ENCODE measurements at regions not wholly inside any gene's neighbourhood (a gene's known extent, or its start where the extent isn't known, plus 50 kb on each side); places are given as distances from the start of the nearest gene placed in this dataset.

DNA sequence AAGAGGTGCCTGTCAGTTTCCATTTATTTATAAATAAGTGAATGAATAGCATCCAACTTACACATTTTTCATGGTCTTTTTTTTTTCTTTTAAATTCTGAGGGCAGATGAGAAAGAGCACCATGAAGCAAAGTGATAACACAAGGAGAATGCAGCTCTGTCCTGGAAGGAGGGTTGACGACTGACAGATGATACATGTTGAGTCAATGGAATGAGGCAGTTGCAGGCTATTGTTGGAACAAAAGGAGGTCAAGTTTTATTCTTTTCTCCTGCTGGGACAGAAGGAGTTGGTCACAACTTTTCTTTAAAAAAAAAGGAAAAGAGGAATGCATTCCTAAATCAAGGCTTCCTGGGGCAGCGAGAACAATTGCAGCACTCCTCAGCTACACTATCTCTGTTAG lies 119.9 kb upstream of the PLEKHG7 start:
- no peak for DNase-seq (ENCODE audit: low spot score)

DNA sequence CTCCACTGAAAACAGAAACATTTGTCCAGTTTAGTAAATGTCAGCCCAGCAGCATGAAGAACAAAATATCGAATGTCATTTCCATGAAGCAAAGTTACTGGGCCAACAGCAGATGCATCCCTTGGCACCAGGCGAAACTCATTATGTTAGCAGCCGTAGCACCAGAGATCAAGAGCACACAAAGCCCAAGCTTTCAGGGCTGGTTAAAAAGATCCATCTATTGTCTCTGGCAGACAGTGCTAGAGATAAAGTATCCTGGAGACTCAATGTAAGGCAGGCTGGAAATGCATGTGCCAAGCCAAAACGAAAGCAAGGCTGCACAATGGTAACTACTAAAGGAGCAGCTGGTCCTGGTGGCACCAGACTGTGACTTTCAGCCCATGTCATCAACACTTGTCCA lies 120.3 kb upstream of the PLEKHG7 start:
- no peak for DNase-seq (ENCODE audit: low spot score)

DNA sequence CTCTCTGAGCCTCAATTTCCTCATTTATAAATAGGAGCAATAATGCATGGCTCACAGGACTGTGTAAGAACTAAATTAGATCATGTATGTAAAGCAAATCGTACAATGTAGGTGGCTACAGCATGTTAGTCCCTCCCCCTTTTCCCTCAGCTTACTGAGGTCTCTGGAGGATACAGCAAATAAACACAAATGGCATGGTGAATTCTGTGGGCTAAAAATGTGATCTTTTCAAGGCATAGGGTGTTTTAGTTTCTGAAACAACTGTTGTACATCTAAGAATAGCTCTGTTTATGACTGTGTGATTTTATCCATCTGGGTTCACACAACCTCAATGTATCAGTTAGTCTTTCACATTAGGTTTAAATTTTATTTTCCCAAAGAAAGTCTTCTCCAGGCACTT lies 121.2 kb upstream of the PLEKHG7 start:
- no peak for DNase-seq (ENCODE audit: low spot score)

DNA sequence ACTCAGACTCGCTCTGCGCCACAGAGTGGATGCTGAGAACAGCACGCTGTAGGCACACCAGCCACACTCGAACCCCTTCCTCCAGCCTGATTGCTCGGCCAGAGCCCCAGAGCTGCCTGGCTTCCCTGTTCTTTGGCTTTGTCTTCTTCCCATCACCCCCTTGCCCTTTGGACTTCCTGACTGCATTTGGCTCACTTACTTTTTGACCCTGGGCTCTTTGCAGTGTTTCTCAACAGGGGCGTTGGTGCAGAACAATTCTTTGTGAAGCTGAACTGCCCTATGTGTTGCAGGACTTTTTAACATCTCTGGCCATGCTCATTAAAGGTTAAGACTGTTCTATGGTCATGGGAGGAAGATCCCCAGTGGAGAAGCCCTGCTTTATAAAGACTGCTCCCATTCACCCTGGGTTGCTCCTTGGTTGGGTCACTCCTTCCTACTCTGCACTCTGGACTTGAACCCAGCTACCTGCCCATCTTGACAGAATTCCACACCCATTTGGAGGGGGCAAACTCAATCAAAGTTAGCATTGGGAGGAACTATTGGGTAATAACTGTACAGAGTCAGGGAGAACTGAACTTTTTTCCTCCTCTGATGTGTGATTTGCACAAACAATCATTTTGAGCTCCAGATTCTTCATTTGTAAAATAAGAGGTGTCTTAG lies 127.7 kb upstream of the PLEKHG7 start:
- DNase-seq (ENCODE audit: low spot score) = no peak

DNA sequence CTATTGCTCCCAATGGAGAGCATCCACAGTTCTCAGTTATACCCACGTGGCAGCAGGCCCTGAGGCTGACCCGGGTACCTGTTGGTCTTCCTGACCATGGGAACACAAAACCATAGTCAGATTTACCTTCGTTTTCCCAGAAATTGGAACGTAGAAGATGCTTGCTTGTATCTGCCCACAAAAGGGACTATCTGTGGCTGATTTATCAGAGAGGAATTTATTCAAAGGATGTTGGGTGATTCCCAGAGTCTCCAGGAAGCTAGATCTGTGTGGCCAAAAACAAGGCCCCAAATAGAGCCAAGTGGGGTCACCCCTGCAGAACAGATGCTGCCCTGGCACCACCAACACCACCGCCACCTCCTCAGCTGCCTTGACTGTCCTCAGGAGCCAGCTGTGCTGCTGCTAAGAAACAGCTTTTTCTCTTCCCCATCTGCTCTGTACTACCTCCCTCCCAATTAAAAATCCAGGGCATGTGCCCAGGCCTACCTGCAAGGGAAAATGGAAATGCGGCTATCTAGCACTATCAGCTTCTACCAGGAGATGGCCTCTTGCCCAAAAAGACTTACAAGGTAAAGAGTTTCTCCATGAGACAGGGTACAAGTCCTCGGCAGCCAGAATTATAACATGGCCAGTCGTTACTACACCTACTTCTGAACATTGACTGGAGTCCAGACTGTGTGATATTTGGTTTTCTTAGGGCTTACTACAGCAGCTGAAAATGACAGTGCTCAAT lies 128.6 kb upstream of the PLEKHG7 start:
- DNase-seq (ENCODE audit: low spot score) = no peak

DNA sequence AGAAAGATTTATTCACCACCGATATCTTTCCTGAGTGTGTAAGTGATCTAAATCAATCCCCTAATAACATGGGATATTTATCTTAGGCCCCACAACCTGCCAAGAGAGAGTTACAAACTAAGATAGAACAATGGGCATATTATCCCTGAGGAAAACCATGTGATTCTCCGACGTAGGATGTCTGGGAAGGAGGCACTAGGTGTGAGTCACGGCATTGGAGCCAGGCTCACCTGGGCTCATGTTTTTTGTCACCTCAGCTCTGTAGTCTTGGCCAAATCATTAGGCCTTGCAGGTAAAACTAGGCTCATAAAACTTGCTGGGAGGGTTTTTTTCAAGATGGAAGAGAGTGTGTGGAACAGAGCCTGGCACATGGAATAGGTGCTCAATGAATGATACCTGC lies 129.7 kb upstream of the PLEKHG7 start:
- DNase-seq (ENCODE audit: low spot score) = no peak

DNA sequence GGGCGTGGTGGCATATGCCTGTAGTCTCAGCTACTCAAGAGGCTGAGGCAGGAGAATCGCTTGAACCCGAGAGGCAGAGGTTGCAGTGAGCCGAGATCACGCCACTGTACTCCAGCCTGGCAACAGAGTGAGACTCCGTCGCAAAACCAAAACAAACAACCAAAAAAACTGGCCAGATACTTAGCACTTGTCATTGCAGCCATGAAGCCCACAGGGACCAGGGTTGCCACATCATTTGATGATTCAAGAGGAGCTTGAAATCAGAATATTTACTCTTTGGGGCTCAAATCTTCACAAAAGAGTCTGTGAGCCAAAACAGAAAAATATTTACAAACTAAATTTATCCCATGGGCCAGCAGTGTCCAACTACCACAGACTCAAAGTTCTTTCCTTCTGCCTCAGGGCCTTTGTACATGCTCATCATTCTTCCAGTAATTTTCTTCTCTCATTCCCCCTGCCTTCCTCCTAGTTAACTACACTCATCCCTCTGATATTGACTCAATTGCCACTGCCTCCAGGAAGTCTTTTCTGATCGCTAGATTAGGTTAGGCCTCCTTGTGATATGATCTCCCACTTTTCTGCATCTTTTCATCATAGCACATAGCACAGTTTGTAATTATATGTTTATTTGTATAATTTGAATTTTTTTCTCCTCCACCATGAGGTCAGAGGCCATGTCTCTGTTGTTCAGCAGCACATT lies 130.8 kb upstream of the PLEKHG7 start:
- DNase-seq (ENCODE audit: low spot score) = no peak

DNA sequence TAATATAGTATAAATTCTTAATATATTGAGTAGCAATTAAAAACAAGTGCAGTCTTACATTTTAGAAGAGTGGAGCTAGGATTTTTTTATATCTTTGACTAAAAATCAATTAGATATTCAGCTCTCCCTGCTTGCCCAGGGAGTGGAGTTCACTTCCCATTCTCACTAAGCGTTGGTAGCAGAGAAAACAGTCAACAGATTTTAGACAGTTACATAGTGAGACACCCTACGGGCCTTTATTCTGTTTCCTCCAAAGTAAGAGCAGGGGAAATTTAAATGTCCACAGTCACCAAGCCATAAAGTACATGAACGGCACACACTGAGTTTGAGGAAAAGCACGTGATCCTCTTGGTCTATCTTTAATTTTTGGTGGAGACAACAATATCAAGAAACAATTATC lies 131.6 kb upstream of the PLEKHG7 start:
- no peak for DNase-seq (ENCODE audit: low spot score)

DNA sequence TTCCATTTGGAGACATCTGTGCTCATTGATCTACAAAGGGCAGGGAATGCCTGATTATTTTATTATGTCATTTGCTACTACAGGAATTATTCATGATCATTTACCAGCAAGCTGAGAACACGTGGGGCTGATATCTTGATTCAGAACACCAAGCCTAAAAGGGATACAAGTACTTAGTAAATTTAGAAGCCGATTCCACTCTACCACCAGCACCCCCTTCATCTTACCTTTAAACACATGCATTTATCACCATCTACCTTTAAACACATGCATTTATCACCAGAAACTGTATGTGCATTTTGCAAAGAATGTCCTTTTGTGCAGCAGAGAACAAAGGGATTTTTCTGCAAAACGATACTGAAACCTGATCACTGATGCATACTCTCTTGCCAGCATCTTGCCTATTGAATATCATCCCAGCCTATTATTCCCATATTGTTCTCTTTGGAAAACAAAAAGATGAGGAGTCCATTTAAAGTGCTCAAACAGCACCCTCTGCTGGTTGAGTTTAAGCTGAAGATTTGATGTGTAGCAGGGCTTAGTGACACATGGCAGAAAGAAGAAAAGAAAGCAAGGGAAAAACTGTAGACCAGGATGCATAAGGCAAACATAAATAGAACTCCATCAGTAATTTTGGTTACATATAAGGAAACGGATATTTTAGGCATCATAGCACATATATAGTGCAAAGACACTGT lies 132.6 kb upstream of the PLEKHG7 start:
- DNase-seq (ENCODE audit: low spot score) = peak; percentile 88

DNA sequence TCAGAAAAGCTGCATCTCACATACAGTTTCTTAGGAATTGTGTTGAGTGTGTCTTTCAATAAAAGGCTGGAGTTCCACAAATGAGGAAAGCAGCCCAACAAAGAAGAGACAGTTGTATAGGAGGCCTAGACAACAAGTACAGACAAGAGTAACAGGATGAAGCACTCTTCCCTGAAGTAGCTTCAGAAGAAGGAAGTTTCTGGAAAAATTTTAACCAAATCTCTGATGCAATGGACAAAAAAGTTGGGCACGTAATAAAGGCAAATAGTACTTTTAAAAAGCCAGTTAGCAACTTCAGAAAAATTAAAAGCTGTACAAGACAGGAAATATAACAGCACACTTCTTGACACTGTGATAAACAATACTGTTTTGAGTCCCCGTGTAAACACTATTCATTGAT lies 134.1 kb upstream of the PLEKHG7 start:
- DNase-seq (ENCODE audit: low spot score) = no peak

DNA sequence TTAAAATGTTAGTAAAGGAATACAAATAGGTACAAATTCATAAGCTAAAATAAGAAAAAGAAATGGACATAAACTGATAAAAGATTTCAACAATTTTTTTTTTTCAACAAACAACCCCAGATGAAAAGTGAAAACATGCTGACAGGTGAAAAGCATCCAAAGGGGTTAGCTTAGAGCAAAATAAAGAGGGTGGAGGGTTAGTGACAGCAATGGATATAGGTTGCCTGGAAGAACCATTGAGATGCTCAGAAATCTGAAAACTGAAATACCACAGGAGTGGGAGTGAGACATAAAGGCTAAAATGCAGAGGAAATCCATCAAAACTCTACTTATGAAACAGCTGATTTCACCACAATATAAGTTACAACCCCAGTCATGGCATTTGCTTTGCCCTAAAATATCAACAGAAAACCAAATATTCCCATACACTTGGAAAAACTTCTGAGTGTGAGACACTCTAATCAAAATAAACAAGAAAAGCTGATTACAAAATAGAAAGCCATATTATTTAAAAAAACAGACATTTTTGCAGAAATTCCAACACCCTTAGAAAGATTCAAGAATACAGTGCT lies 136.3 kb upstream of the PLEKHG7 start:
- DNase-seq (ENCODE audit: low spot score) = no peak

DNA sequence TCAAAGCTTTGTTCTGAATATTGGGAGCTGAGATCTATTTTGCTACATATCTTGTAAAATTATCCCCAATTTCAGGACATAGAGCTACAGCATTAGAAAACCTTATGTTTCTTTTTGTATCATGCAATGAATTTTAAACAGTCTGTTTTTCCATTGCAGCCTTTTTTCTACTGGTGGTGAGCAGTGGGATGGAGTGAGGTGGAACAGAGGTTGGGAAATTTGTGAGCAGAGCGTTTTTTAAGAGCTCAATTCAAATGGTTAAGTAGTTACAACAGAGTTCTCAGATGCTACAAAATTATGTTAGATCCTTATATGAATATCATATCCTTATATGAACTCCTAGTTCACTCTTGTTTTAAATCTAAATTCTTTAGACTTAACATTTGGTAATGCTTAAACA lies 139.0 kb upstream of the PLEKHG7 start:
- no peak for DNase-seq (ENCODE audit: low spot score)

DNA sequence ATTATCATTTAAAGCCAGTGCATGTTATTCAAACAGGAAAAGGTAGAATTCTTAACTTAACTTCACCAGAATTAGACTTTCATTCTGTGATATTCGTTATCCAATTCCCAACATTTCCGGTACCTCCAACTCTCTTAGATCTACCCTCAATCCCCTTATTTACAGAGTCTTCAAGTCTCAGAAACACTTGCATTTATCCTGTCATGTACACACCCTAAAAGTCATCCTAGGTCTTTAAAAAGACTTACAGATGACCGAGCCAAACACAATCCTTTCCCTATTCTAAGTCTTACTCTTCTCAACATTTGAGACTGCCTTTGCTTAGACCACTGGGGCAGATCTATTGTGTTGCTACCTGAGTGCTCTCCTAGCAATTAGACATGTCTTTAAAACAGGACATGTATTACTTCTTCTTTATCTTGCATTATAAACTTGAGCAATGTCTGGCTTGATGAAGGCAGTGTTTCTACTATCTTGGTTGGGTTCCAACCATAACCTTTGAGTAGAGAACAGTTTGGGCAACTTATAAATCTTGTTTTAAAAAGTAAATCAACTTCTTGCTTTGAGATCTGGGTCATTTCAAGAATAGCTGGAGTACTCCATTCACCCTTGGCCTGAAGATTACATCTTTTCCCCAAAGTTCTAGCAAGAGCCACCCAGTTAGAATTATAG lies 140.6 kb upstream of the PLEKHG7 start:
- no peak for DNase-seq (ENCODE audit: low spot score)

DNA sequence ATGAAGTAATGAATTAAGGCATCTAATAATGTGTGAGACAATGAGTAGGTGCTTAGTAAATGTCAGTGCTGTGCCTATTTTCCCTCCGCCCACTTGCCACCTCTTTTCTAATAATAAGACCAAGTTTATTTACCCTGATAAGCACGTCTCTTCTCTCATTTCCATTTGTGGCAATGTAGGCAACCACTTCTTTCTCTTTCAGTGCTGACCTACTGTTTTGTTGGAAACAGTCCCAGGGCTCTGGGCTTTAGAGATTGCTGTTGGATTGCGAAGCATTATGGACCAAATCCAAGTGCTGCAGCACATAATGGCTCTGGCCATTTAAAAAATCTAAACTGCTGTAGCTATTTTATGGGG lies 141.3 kb upstream of the PLEKHG7 start:
- peak; percentile 82 for DNase-seq (ENCODE audit: low spot score)

DNA sequence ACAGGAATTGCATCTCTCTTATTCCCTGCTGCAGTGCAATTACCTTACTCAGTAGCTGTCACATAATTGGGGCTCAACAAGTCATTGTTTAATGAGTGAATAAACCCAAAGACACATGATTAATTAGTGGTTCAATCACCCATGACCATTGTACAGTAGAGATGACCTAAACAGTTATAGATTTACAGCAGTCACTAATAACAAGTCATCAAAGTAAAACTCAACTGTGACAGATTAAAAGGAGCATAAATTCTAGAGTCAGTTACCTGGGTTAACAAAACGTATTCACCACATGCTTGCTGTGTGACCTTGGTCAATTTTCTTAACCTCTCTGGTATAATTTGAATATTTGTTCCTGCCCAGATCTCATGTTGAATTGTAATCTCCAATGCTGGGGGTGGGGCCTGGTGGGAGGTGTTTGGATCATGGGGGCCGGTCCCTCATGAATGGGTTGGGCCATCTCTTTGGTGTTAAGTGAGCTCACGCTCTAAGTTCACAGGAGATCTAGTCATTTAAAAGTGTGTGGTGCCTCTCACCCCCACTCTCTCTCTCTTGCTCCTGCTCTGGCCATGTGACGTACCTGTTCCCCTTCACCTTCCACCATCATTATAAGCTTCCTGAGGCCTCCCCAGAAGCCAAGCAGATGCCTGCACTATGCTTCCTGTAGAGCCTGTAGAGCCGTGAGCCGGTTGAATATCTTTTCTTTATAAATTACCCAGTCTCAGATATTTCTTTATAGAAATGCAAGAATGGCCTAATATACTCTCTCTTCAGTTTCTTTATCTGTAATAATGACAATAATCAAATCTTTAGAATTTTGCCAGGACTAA lies 141.9 kb upstream of the PLEKHG7 start:
- no peak for DNase-seq (ENCODE audit: low spot score)

DNA sequence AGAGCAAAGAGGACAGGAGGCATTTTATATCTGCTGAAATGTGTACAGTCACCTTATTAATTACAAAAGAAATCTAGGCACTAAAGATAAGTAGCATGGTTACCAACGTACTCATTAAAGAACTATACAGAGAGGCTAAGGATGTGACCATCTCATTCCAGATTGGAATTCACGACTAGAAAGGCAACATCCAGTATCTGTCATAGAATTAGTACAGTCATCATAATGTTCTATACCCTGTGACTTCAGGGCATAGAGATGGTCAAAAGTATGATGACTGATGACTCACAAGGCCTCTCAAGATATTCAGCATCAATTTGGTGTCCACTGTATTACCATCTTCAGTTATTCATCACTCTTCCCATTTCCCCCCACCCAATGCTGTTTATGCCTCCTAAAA lies 144.0 kb upstream of the PLEKHG7 start:
- no peak for DNase-seq (ENCODE audit: low spot score)

DNA sequence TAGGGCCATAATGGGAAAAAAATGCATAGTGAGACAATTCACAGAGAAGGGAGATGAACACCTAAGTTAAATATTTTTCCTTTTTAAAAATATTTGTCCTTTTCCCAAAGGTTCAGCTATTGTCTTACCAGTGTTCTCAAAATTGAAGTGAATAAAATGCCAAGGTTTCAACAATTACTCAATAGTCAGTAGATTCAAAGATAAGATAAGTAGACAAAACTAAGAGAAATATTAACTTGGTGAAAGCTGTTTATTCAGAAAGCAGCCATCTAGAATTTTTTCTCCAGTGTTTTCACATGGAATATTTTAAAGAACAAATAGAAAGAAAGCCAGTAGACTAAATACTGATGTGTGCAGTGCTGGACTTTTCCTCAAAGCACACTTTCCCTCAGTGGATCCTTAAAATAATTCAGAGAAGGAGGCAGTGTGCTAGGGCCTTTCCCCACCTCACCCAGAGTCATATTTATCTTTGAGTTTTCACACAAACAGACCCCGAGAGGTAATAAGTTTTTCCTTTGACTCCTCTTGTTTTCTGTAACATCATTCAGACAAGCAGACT lies 144.5 kb upstream of the PLEKHG7 start:
- DNase-seq (ENCODE audit: low spot score) = no peak

DNA sequence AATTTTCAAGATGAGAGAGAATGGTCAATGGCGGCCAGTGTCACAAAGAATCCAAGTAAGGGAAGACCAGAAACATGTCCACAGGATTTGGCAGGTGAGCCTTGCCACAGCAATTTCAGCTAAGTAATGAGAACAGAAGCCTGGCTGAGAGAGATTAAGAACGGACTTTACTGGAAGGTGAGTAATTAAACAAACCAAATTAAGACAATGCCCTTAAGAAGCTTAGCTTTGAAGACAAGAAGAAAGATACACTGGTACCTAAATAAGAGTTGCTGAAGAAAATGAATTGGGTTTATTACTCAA lies 145.4 kb upstream of the PLEKHG7 start:
- no peak for DNase-seq (ENCODE audit: low spot score)

DNA sequence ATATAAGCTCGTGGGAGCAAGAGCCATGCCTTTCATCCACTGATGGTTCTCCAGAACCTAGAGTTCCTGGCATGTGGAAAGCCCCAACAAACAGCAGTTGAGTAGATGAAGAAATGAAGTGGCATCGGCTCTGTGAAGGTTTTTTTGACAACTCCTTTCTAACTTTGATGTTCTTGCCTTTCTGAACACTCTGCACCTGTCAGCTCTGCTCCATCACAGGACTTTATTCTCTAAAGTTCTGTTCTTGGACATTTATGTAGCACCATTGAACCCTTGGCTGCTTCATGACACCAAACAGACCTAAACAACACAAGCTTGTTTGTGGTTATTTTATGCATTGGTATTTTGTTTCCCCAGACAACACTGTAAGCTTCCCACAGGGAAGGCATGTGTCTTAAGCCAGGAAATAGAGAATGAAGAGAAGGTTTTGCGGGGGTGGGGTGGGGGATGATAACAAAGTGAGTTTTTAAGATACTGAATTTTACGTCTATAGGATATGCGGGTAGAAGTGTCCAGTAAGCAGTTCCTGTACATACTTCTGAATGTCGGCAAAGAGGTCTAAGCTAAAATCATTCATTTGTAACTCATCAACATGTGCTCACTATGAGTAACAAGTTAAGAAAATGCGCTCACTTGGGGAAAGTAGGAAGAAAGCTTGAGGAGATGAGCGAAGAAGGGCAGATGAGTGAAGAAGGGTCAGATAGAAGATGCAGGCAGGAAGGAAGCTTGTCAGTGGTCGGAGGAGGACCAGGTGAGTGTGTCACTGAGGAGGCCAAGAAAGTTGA lies 146.0 kb upstream of the PLEKHG7 start:
- no peak for DNase-seq (ENCODE audit: low spot score)

DNA sequence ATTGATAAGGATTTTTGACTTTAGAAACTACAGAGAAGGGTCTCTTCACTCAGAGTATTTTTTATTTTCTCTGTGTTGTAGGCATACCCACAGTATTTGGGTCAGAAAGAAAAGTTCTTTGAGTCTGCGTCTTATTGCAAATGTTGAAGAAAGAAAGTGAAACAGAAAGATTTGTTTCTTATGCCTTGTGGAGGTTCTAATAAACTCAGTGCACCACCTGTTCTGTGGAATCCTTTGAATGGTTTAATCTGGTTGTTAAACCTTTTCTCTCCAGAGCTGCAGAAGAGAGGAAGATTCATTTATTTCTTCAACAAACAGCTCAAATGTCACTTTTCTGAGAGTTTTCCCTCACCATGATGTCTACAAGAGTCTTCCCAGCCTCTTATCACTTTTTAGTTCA lies 146.6 kb upstream of the PLEKHG7 start:
- no peak for DNase-seq (ENCODE audit: low spot score)

Data from umbilical cord (tissue), 1 donor.